B cell (primary cell): ENCODE measurements at regions not wholly inside any gene's neighbourhood (a gene's known extent, or its start where the extent isn't known, plus 50 kb on each side); places are given as distances from the start of the nearest gene placed in this dataset.

ENCODE experiments used
- ATAC-seq: fragments of 200-7000 bp; cut with Tn5 transposase; one replicate; pipeline ENCODE4 v1.10.0; 2021; ENCODE audit warnings: low read depth, mild to moderate bottlenecking, moderate number of reproducible peaks, moderate library complexity
- CTCF ChIA-PET: fragments of 350-600 bp; sonication (Branson Sonifier 250); formaldehyde crosslinking; loops from one replicate; lab custom pipeline; 2021; ENCODE audit warnings: antibody characterized with exemption, inconsistent platforms; lab: Charles Lee
- POLR2A ChIA-PET: fragments of 350-600 bp; sonication (Branson Sonifier 250); formaldehyde crosslinking; loops from one replicate; lab custom pipeline; 2021; ENCODE audit warnings: antibody characterized with exemption; lab: Charles Lee
- DNase-seq: peaks from one replicate; pipeline ENCODE4 v3.0.0; 2013
- H2AFZ ChIP-seq: 2 replicates; pipeline ENCODE4 v1.6.1; 2012; ENCODE audit warnings: mild to moderate bottlenecking, low read depth, low read length; ENCODE audit not compliant: insufficient read depth, poor library complexity, severe bottlenecking
- H3K27ac ChIP-seq, 2 donors: 1 replicate in 1 of 2; 2 replicates in 1 of 2; pipeline ENCODE4 v1.5.1; 2012 to 2013; ENCODE audit warnings: low read length in 2 of 2, mild to moderate bottlenecking in 2 of 2, moderate library complexity in 1 of 2
- H3K27me3 ChIP-seq, 4 experiments: fragments of 200-600 bp in 1 of 4; sonication (generic) in 1 of 4; replicated peaks in 1 of 4; 1 replicate in 2 of 4; 2 replicates in 2 of 4; pipeline versions ENCODE4 v1.6.1 to v1.7.0; 2013 to 2016; ENCODE audit warnings: low read length in 3 of 4, mild to moderate bottlenecking in 2 of 4, mixed read lengths in 1 of 4, moderate library complexity in 1 of 4; ENCODE audit not compliant: insufficient read depth in 4 of 4, control insufficient read depth in 3 of 4; ENCODE audit errors: control extremely low read depth in 1 of 4
- H3K36me3 ChIP-seq, 2 experiments: replicated peaks in 1 of 2; 1 replicate in 1 of 2; 2 replicates in 1 of 2; pipeline versions ENCODE4 v1.6.1 to v1.7.1; 2013; ENCODE audit warnings: low read length in 1 of 2; ENCODE audit not compliant: insufficient read depth in 2 of 2, control insufficient read depth in 1 of 2; ENCODE audit errors: control extremely low read depth in 1 of 2, extremely low read depth in 1 of 2
- H3K4me1 ChIP-seq, 2 donors: fragments of 200-600 bp in 1 of 2; sonication (generic) in 1 of 2; 1 replicate in 1 of 2; 2 replicates in 1 of 2; pipeline versions ENCODE4 v1.5.1 to v1.6.1; 2013 to 2017; ENCODE audit warnings: low read length in 2 of 2; ENCODE audit not compliant: control insufficient read depth in 2 of 2, insufficient read depth in 2 of 2
- H3K4me2 ChIP-seq: replicated peaks from 2 replicates; pipeline ENCODE3; 2012; ENCODE audit warnings: mild to moderate bottlenecking, low read depth, low read length; ENCODE audit not compliant: poor library complexity, severe bottlenecking
- H3K4me3 ChIP-seq, 5 experiments: fragments of 200-600 bp in 1 of 5; sonication (generic) in 1 of 5; 1 replicate in 3 of 5; 2 replicates in 2 of 5; pipeline versions ENCODE4 v1.5.1 to v1.7.0; 2011 to 2016; ENCODE audit warnings: low read length in 4 of 5, mild to moderate bottlenecking in 4 of 5, low read depth in 2 of 5, control low read depth in 1 of 5, moderate library complexity in 1 of 5; ENCODE audit not compliant: insufficient read depth in 1 of 5; ENCODE audit errors: control extremely low read depth in 1 of 5, extremely low read depth in 1 of 5
- H3K79me2 ChIP-seq: fragments of 200-600 bp; sonication (generic); one replicate; pipeline ENCODE4 v1.6.0; 2016; ENCODE audit warnings: low read length; ENCODE audit not compliant: control insufficient read depth, insufficient read depth
- H3K9ac ChIP-seq: fragments of 200-600 bp; sonication (generic); 2 replicates; pipeline ENCODE4 v1.6.1; 2017; ENCODE audit warnings: mild to moderate bottlenecking, low read length, moderate library complexity
- H3K9me3 ChIP-seq, 3 donors: one replicate each; pipeline versions ENCODE4 v1.6.1 to v1.7.1; 2013; ENCODE audit warnings: low read length in 2 of 3; ENCODE audit not compliant: control insufficient read depth in 2 of 3, insufficient read depth in 1 of 3; ENCODE audit errors: control extremely low read depth in 1 of 3
- H4K20me1 ChIP-seq: 2 replicates; pipeline ENCODE4 v1.6.0; 2012; ENCODE audit warnings: mild to moderate bottlenecking, low read length; ENCODE audit not compliant: insufficient read depth, control insufficient read depth, poor library complexity, severe bottlenecking
- H3K27ac Mint-ChIP-seq: one replicate; pipeline ENCODE4 v1.8.0; 2021; ENCODE audit warnings: mixed read lengths
- H3K27me3 Mint-ChIP-seq: one replicate; pipeline ENCODE4 v1.8.0; 2021; ENCODE audit warnings: mixed read lengths
- H3K4me1 Mint-ChIP-seq: one replicate; pipeline ENCODE4 v1.8.0; 2021; ENCODE audit warnings: mixed read lengths
- H3K4me3 Mint-ChIP-seq: one replicate; pipeline ENCODE4 v1.8.0; 2021; ENCODE audit warnings: mixed read lengths
- H3K9me3 Mint-ChIP-seq: one replicate; pipeline ENCODE4 v1.8.0; 2022; ENCODE audit warnings: mixed read lengths; ENCODE audit not compliant: insufficient read depth
- CTCF ChIP-seq: fragments of 200-600 bp; IDR thresholded peaks from one replicate; pipeline ENCODE4 v1.8.0; 2022; ENCODE audit warnings: antibody characterized with exemption, mild to moderate bottlenecking
- EZH2 ChIP-seq: IDR thresholded peaks from 2 replicates; pipeline ENCODE4 v1.6.1; 2012; ENCODE audit warnings: borderline replicate concordance, low read depth, mild to moderate bottlenecking, moderate library complexity, low read length; ENCODE audit not compliant: insufficient read depth, poor library complexity, severe bottlenecking
- WGBS: methylation state at CpG from one replicate; pipeline ENCODE4 v1.1.5; 2013; ENCODE audit warnings: missing lambda C conversion rate; ENCODE audit not compliant: insufficient coverage; 5-methylcytosine and 5-hydroxymethylcytosine counted together
- intact Hi-C: fragments of 100-400 bp; cut with micrococcal nuclease; formaldehyde crosslinking; loops from one replicate; pipeline ENCODE4 v1.10.0; 2022

DNA sequence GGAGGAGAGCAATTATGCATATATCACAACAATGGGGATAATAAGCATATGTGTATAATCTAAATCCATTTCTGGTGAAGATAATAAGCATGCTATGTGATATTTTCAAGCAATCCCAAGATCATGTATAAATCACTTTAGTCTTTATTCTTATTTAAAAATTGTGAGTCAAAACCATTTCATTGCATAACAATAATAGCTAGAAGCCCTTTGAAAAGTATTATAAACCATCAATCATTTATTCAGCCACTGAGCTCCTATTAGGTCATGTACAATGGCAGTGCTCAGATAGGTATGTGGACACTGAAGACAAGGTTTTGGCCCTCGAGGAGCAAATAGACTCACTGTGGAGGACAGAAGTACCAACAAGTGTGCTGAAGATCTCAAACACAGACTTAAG, 113.1 kb downstream of the CDCA7 start:
- Mint-ChIP-seq H3K27ac (no peak overlapping the region), H3K4me3 (no peak overlapping the region), H3K4me1 (no peaks in the 10 kb centered on the region), H3K9me3 (no peaks in the 10 kb centered on the region), H3K27me3 (peaks cover 23% of the 10 kb centered on the region)
- DNase-seq (no peak), ATAC-seq (no peak)
- no peaks in the 10 kb centered on the region for H3K79me2 ChIP-seq
- no peaks in the 10 kb centered on the region for H3K4me1 ChIP-seq
- intact Hi-C loops = no loop called here
- H3K4me3 ChIP-seq = no peak overlapping the region
- TF ChIP-seq EZH2 (no peak), CTCF (no peak)
- H3K9ac ChIP-seq = no peak overlapping the region
- no peak overlapping the region for H2AFZ ChIP-seq
- ChIA-PET POLR2A (no interaction called here), CTCF (no interaction called here)
- H3K9me3 ChIP-seq = peaks cover 0 to 3% (median 0%) of the 10 kb centered on the region in 3 donors
- WGBS = 93% methylated on average over 1 of the region's 1 CpG
- H3K27me3 ChIP-seq = no peaks in the 10 kb centered on the region
- H3K4me2 ChIP-seq = no peak overlapping the region
- H3K36me3 ChIP-seq = no peaks in the 10 kb centered on the region
- no peaks in the 10 kb centered on the region for H4K20me1 ChIP-seq
- H3K27ac ChIP-seq = no peak overlapping the region

GRCh38 chr2:173468266-173468793, 113.7 kb downstream of the CDCA7 start:
- 92% methylated on average over 2 of the region's 3 CpGs for WGBS
- H3K27ac ChIP-seq = no peak overlapping the region

More at GRCh38 chr2:173468266-173468793, 113.7 kb downstream of the CDCA7 start:
- DNase-seq (no peak), ATAC-seq (no peak)
- H3K4me2 ChIP-seq = no peak overlapping the region
- H3K9me3 Mint-ChIP-seq = no peaks in the 10 kb centered on the region
- no peaks in the 10 kb centered on the region for H3K4me1 Mint-ChIP-seq
- no peaks in the 10 kb centered on the region for H3K27me3 ChIP-seq
- no peak overlapping the region for H3K9ac ChIP-seq
- no peaks in the 10 kb centered on the region for H3K4me1 ChIP-seq
- H3K27me3 Mint-ChIP-seq = peaks cover 25% of the 10 kb centered on the region
- no peaks in the 10 kb centered on the region for H3K79me2 ChIP-seq
- no peak overlapping the region for H3K4me3 Mint-ChIP-seq
- H2AFZ ChIP-seq = no peak overlapping the region
- ChIA-PET POLR2A (no interaction called here), CTCF (no interaction called here)
- peaks cover 0 to 3% (median 0%) of the 10 kb centered on the region in 3 donors for H3K9me3 ChIP-seq
- H3K36me3 ChIP-seq = no peaks in the 10 kb centered on the region
- H3K27ac Mint-ChIP-seq = no peak overlapping the region
- TF ChIP-seq EZH2 = no peak
- no peak for TF ChIP-seq CTCF
- intact Hi-C loops = no loop called here
- H4K20me1 ChIP-seq = no peaks in the 10 kb centered on the region
- no peak overlapping the region for H3K4me3 ChIP-seq
